C4-2B (cell line): ENCODE measurements at regions not wholly inside any gene's neighbourhood (a gene's known extent, or its start where the extent isn't known, plus 50 kb on each side); places are given as distances from the start of the nearest gene placed in this dataset.

Source experiments
- H3K27ac ChIP-seq: fragments of 450-650 bp; 2 replicates; pipeline ENCODE4 v1.5.1; 2017
- ZFX ChIP-seq: fragments of 450-650 bp; IDR thresholded peaks from 2 replicates; pipeline ENCODE4 v1.6.1; 2017
- TF ChIP-seq, protein P1 (sequence below): fragments of 450-650 bp; conservative IDR thresholded peaks from 2 replicates; pipeline ENCODE4 v1.5.1; 2017; ENCODE audit warnings: mild to moderate bottlenecking

DNA sequence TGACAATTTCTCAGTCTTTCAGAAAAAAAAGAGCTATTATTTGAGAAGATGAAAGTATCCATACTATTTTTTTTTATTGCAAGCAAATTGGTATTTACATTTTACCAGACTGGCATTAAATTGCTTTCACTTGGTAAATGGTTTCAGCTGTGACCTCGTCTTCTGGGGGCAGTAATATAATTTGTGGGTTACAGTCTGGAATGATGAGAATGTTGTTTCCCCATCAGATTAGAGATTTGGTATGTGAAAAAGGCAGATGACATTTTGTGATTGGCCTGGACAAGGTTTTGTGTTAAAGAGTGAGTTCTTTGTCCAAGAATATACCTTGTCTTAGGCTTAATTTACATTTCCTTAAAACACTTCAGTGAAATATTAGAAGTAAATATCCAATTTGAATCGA lies 390.1 kb upstream of the ST6GAL2 start:
- no peak for TF ChIP-seq ZFX
- TF ChIP-seq, protein P1, sequence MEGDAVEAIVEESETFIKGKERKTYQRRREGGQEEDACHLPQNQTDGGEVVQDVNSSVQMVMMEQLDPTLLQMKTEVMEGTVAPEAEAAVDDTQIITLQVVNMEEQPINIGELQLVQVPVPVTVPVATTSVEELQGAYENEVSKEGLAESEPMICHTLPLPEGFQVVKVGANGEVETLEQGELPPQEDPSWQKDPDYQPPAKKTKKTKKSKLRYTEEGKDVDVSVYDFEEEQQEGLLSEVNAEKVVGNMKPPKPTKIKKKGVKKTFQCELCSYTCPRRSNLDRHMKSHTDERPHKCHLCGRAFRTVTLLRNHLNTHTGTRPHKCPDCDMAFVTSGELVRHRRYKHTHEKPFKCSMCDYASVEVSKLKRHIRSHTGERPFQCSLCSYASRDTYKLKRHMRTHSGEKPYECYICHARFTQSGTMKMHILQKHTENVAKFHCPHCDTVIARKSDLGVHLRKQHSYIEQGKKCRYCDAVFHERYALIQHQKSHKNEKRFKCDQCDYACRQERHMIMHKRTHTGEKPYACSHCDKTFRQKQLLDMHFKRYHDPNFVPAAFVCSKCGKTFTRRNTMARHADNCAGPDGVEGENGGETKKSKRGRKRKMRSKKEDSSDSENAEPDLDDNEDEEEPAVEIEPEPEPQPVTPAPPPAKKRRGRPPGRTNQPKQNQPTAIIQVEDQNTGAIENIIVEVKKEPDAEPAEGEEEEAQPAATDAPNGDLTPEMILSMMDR = no peak
- no peak overlapping the region for H3K27ac ChIP-seq

DNA sequence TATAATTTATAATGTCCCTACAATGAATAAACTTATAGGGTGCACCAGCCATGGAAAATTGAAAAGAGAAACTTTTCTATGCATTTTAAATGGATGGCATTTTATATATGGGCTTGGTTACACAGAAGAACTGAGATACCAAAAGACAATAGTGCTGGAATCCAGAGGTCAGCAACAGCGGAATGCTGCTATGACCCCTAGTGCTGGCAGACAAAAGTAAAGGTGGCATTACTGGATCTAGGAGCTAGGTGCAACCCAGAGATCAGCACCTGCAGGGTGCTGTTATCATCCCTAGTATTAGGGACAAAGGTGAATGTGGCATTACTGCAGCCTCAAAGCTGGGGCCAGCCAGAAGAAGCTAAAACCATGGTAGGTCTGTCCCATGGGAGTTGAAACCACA lies 392.7 kb upstream of the ST6GAL2 start:
- no peak for TF ChIP-seq ZFX
- TF ChIP-seq, protein P1 = no peak
- no peak overlapping the region for H3K27ac ChIP-seq

DNA sequence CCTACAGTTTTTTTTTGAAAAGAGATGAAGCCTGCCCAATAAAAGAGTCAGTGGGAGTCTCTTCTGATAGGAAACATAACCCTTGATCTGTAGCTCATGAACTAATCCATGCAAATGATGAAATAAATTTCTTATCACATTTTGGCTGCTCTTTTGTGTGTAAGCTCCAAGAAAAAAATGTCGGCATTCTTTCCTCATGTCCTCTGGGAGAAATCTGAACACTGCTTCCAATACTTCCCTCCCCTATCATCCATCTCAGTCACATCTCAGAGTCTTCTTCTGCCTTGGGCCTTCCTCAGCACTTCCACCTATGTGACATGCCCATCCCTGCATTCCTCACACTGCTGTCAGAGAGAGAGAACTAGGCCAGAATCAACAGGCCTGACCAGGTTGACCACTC lies 395.7 kb upstream of the ST6GAL2 start:
- TF ChIP-seq ZFX = no peak
- TF ChIP-seq, protein P1 = no peak

DNA sequence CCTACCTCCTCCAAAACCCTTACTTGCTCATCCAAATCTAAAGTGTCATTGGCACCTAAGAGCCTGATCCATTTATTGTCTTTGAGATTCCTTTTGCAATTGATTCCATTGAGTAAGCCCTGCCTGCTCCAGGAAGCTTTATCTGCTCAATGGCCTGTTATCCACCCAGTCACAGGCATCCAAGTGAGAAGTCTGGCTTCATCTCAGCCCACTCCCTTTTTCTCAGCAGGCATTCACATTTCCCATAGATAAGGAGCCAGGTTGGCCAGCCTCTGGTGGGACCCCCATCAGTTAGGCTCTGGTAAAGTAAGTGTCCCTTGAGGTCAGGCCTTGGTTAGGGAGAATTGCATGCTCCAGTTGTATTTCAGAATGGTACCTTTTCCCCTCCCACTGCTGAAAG lies 396.2 kb upstream of the ST6GAL2 start:
- no peak overlapping the region for H3K27ac ChIP-seq
- no peak for TF ChIP-seq ZFX
- TF ChIP-seq, protein P1 = no peak

More for the DNA sequence above, 395.7 kb upstream of the ST6GAL2 start:
- no peak overlapping the region for H3K27ac ChIP-seq

DNA sequence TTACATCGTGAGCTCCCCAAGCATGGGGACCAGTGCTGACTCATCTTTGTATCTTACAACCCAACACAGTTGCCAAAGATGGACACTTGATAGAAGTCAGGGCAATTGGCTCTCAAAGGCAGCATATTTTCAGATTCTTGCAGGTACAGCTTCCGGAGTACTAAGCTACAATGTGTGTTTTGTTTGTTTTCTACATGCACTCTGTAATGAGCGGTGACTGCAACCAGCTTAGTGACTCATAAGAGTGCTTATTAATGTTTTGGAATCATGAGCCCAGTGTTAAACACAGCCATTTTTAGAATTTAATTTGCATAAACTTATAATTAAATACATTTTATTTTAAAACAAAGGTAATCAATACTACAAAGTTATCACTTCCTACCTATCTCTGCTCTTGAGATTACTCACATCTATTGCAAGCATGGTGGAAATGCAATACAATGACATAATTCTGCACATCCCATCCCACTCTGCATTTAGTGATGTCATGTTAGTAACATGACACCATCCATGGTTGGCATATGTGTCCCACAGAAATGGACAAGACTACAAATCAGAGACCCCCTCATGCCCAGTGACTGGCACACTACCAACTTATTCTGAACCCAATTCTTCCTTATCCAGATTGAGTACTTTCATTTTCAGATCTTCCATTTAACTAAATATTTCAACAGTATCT lies 399.8 kb upstream of the ST6GAL2 start:
- no peak overlapping the region for H3K27ac ChIP-seq
- TF ChIP-seq, protein P1 = no peak
- TF ChIP-seq ZFX = no peak

DNA sequence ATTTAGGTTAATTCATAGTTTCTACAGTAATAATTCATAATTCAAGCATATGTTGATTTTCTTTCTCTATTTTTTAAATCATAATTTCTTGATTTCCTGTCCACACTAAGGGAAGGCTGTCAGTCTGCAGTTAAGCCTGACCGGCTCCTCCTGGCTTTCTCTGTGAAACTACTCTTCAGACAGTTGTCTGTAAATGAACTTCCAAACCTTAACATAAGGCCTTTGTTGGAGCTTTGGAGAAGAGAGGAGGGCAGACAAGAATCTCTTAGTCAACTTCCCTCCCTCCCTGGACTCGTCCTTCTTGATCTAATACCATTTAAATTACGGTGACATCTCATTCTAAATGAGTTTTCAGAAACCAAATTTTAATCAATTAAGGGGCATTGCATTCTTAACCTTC lies 404.1 kb upstream of the ST6GAL2 start:
- TF ChIP-seq, protein P1 = no peak
- no peak for TF ChIP-seq ZFX
- H3K27ac ChIP-seq = no peak overlapping the region

DNA sequence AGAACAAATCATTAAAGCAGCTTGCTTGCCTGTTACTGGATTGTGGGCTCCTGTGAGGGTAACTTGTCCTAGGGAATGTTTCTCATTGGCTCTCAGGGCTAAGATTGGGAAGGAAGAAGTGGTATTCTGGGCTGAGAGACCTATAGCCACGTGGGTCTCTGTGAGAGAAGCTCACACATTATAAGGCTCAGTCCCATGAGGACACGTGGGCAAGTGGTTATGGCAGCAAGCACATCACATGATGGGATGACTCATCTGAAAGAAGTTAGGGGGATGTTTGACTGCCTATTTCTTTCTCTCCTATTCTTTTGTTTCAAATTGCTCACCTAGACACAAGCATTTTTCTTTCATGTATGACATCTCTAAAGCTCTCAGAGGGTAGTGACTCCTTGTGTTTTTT lies 418.0 kb upstream of the ST6GAL2 start:
- TF ChIP-seq, protein P1 = no peak
- TF ChIP-seq ZFX = no peak
- no peak overlapping the region for H3K27ac ChIP-seq
